Activated B cell treated with CpG ODN at 0.5 μM for 24 hours (primary cell): ENCODE measurements at regions not wholly inside any gene's neighbourhood (a gene's known extent, or its start where the extent isn't known, plus 50 kb on each side); places are given as distances from the start of the nearest gene placed in this dataset.

Source experiments
- ATAC-seq: fragments of 200-7000 bp; cut with Tn5 transposase; one replicate; pipeline ENCODE4 v1.10.0; 2021; ENCODE audit warnings: low read depth, mild to moderate bottlenecking, moderate library complexity
- CTCF ChIA-PET: fragments of 350-600 bp; sonication (Branson Sonifier 250); formaldehyde crosslinking; loops from one replicate; lab custom pipeline; 2021; ENCODE audit warnings: antibody characterized with exemption; lab: Charles Lee
- POLR2A ChIA-PET: fragments of 350-600 bp; sonication (Branson Sonifier 250); formaldehyde crosslinking; loops from one replicate; lab custom pipeline; 2021; ENCODE audit warnings: antibody characterized with exemption; lab: Charles Lee
- DNase-seq: peaks from one replicate; pipeline ENCODE4 v3.0.0; 2022
- H3K27ac Mint-ChIP-seq: one replicate; pipeline ENCODE4 v1.8.0; 2020; ENCODE audit warnings: mixed read lengths
- H3K27me3 Mint-ChIP-seq: one replicate; pipeline ENCODE4 v1.8.0; 2021; ENCODE audit warnings: mixed read lengths
- H3K36me3 Mint-ChIP-seq: one replicate; pipeline ENCODE4 v1.8.0; 2021; ENCODE audit warnings: low read depth, mixed read lengths
- H3K4me1 Mint-ChIP-seq: one replicate; pipeline ENCODE4 v1.8.0; 2021; ENCODE audit warnings: mixed read lengths
- H3K4me3 Mint-ChIP-seq: one replicate; pipeline ENCODE4 v1.8.0; 2020; ENCODE audit warnings: mild to moderate bottlenecking, mixed read lengths
- H3K9me3 Mint-ChIP-seq: one replicate; pipeline ENCODE4 v1.8.0; 2020; ENCODE audit warnings: mixed read lengths
- CTCF ChIP-seq: fragments of 200-600 bp; IDR thresholded peaks from one replicate; pipeline ENCODE4 v1.8.0; 2022; ENCODE audit warnings: antibody characterized with exemption, mild to moderate bottlenecking
- intact Hi-C: fragments of 100-400 bp; cut with micrococcal nuclease; formaldehyde crosslinking; loops from one replicate; pipeline ENCODE4 v1.15.1; 2024

- Mint-ChIP-seq H3K4me3 (no peak overlapping the region), H3K27ac (no peak overlapping the region), H3K36me3 (no peaks in the 10 kb centered on the region), H3K27me3 (peaks cover 11% of the 10 kb centered on the region), H3K4me1 (no peaks in the 10 kb centered on the region), H3K9me3 (peaks cover 2% of the 10 kb centered on the region)
- DNase-seq (no peak), ATAC-seq (no peak)
- POLR2A ChIA-PET = no interaction called here
- CTCF ChIA-PET = no interaction called here
- intact Hi-C loops = no loop called here
- no peak for TF ChIP-seq CTCF
Observed at GRCh38 chr5:163595932-163596607, 90.7 kb downstream of the MAT2B start.

- intact Hi-C loops = no loop called here
- H3K27ac Mint-ChIP-seq = no peak overlapping the region
Observed at GRCh38 chr5:163596608-163597315, 91.3 kb downstream of the MAT2B start.

DNA sequence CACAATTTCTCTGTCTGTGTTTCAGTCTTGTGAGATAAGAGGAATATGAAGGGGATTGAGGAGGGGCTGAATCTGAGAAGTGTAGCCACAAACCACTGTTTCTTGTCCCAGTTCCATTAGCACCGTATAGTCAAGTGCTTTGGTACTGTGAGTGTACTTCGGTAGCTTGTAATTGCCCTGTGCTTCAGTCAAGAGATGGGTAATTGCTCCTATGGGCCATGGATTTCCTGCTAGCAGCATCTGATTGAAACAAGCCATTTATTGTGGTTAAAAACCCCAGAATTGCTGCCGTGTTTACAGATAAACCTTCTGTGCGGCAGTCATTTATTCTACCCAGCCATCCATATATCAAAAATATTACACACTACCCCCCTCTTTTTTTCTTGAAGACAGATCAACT is 98.6 kb downstream of the MAT2B start:
- intact Hi-C loops = no loop called here
- POLR2A ChIA-PET = no interaction called here
- DNase-seq (no peak), ATAC-seq (no peak)
- no peak for TF ChIP-seq CTCF
- H3K27me3 Mint-ChIP-seq = peaks cover 3% of the 10 kb centered on the region
- H3K27ac Mint-ChIP-seq = no peak overlapping the region
- CTCF ChIA-PET = no interaction called here
- no peak overlapping the region for H3K4me3 Mint-ChIP-seq
- H3K9me3 Mint-ChIP-seq = no peaks in the 10 kb centered on the region
- H3K4me1 Mint-ChIP-seq = no peaks in the 10 kb centered on the region
- H3K36me3 Mint-ChIP-seq = no peaks in the 10 kb centered on the region

More at GRCh38 chr5:163596608-163597315, 91.3 kb downstream of the MAT2B start:
- H3K9me3 Mint-ChIP-seq = peaks cover 2% of the 10 kb centered on the region
- H3K36me3 Mint-ChIP-seq = no peaks in the 10 kb centered on the region
- CTCF ChIA-PET = no interaction called here
- H3K27me3 Mint-ChIP-seq = peaks cover 14% of the 10 kb centered on the region
- DNase-seq = no peak
- TF ChIP-seq CTCF = no peak
- H3K4me3 Mint-ChIP-seq = no peak overlapping the region
- ATAC-seq = no peak
- no peaks in the 10 kb centered on the region for H3K4me1 Mint-ChIP-seq
- POLR2A ChIA-PET = no interaction called here

GRCh38 chr5:163607256-163607655 is 101.8 kb downstream of the MAT2B start:
- no peak for ATAC-seq
- CTCF ChIA-PET = no interaction called here

More at GRCh38 chr5:163607256-163607655, 101.8 kb downstream of the MAT2B start:
- DNase-seq = no peak
- Mint-ChIP-seq H3K4me1 (no peaks in the 10 kb centered on the region), H3K4me3 (no peak overlapping the region), H3K9me3 (no peaks in the 10 kb centered on the region), H3K27me3 (no peaks in the 10 kb centered on the region), H3K27ac (no peak overlapping the region), H3K36me3 (no peaks in the 10 kb centered on the region)
- POLR2A ChIA-PET = no interaction called here
- no peak for TF ChIP-seq CTCF
- intact Hi-C loops = no loop called here
